Uterus (tissue), 3 donors: ENCODE measurements at regions not wholly inside any gene's neighbourhood (a gene's known extent, or its start where the extent isn't known, plus 50 kb on each side); places are given as distances from the start of the nearest gene placed in this dataset.

Source experiments
- DNase-seq, 2 donors: peaks; one replicate each; pipeline ENCODE4 v3.0.0-alpha.2; 2019 to 2020
- H3K27ac ChIP-seq, 2 donors: fragments of 200-600 bp; sonication (generic); 1 replicate in 1 of 2; 2 replicates in 1 of 2; pipeline ENCODE4 v1.5.1; 2016 to 2018
- H3K27me3 ChIP-seq, 2 donors: fragments of 200-600 bp; sonication (generic); one replicate each; pipeline ENCODE4 v1.5.1; 2018 to 2019; ENCODE audit warnings: control low read depth in 1 of 2
- H3K36me3 ChIP-seq, 2 donors: fragments of 200-600 bp; sonication (generic); one replicate each; pipeline ENCODE4 v1.5.1; 2019; ENCODE audit warnings: control low read depth in 1 of 2
- H3K4me1 ChIP-seq, 2 donors: fragments of 200-600 bp; sonication (generic); one replicate each; pipeline ENCODE4 v1.5.1; 2018 to 2019; ENCODE audit warnings: control low read depth in 1 of 2
- H3K4me3 ChIP-seq, 2 donors: fragments of 200-600 bp; sonication (generic); 1 replicate in 1 of 2; 2 replicates in 1 of 2; pipeline ENCODE4 v1.5.1; 2018 to 2019; ENCODE audit warnings: mild to moderate bottlenecking in 1 of 2
- H3K9me3 ChIP-seq, 2 donors: fragments of 200-600 bp; sonication (generic); one replicate each; pipeline ENCODE4 v1.5.1; 2019; ENCODE audit warnings: control low read depth in 1 of 2
- POLR2A ChIP-seq, 2 donors: fragments of 450-650 bp; IDR thresholded peaks; one replicate each; pipeline ENCODE4 v1.6.1; 2016; ENCODE audit warnings: antibody characterized with exemption in 2 of 2, mild to moderate bottlenecking in 1 of 2, moderate library complexity in 1 of 2
- intact Hi-C: fragments of 100-400 bp; cut with DNase I; formaldehyde crosslinking; loops from one replicate; pipeline ENCODE4 v1.15.1; 2023; ENCODE audit warnings: low total_unique reads
- TF ChIP-seq, protein P1 (sequence below), 4 experiments: fragments of 200-600 bp in 2 of 4; fragments of 450-650 bp in 2 of 4; sonication (generic) in 2 of 4; IDR thresholded peaks; one replicate each; pipeline ENCODE4 v1.5.1; 2016 to 2019; ENCODE audit warnings: antibody characterized with exemption in 4 of 4, mild to moderate bottlenecking in 2 of 4, moderate library complexity in 1 of 4
- donor health status: DM: yes; HTN: yes; CAD: no.

DNA sequence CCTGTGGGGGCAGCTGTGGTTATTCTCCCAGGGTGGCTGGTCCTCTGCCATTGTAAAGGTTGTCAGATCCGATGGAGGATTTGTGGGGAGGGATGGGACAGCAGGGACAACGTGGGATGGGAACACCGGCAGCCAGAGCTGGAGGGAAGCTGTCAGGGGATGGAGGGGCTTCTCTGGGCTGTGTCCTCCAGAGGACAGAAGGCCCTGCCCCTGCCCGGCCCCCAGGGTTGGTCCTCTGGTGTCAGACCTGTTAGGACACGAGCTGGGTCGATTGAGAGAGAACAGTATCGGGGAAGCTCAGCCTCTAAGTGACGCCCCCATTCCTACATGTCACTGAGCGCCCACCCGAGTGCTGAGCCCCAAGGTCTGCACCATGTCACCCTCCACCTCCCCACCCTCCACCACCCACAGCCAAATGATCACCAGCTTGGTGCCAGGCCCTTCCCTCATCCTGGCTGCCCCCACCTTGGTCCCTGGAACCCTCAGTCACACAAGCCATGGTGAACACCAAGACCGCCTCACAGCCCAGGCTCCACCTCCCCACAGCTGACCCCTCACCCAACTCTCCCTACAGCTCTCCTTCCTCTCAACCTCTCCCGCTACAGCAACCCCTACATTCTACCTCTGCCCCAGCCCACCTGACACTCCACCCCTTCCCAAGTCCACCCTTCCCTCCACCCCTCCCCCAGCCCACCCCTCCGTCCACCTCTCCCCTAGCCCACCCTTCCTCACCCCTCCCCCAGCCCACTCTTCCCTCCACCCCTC lies 244.4 kb downstream of the MATN1 start:
- no peaks in the 10 kb centered on the region for H3K27me3 ChIP-seq
- intact Hi-C loops, result no loop called here
- no peak overlapping the region for H3K27ac ChIP-seq
- H3K4me1 ChIP-seq, result no peaks in the 10 kb centered on the region
- TF ChIP-seq POLR2A (IDR thresholded peaks at IDR 0.05), result no peak
- no peak overlapping the region for H3K4me3 ChIP-seq
- no peak for DNase-seq
- no peaks in the 10 kb centered on the region for H3K36me3 ChIP-seq
- no peaks in the 10 kb centered on the region for H3K9me3 ChIP-seq

DNA sequence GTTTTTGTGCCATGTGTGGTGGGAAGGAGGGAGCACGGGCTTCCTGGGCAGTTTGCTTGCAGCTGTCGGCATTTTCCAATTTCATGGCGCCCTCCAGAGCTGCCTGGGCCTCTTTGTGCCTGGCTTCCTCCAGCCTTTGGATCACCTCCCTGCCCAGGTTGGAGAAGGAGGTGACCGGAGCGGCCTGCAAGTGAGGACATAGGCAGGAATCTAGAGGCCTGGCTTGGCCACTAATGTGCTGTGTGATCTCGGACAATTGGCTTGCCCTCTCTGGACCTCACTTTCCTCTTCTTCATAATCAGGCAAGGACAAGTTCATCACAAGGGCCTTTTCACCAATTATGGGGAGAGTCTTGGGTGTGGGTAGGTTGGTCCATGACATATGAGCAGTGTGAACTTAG lies 245.1 kb downstream of the MATN1 start:
- Histone ChIP-seq H3K27ac (no peak overlapping the region), H3K27me3 (no peaks in the 10 kb centered on the region), H3K4me1 (no peaks in the 10 kb centered on the region), H3K9me3 (no peaks in the 10 kb centered on the region), H3K4me3 (no peak overlapping the region), H3K36me3 (no peaks in the 10 kb centered on the region)
- intact Hi-C loops, result no loop called here
- TF ChIP-seq, protein P1, sequence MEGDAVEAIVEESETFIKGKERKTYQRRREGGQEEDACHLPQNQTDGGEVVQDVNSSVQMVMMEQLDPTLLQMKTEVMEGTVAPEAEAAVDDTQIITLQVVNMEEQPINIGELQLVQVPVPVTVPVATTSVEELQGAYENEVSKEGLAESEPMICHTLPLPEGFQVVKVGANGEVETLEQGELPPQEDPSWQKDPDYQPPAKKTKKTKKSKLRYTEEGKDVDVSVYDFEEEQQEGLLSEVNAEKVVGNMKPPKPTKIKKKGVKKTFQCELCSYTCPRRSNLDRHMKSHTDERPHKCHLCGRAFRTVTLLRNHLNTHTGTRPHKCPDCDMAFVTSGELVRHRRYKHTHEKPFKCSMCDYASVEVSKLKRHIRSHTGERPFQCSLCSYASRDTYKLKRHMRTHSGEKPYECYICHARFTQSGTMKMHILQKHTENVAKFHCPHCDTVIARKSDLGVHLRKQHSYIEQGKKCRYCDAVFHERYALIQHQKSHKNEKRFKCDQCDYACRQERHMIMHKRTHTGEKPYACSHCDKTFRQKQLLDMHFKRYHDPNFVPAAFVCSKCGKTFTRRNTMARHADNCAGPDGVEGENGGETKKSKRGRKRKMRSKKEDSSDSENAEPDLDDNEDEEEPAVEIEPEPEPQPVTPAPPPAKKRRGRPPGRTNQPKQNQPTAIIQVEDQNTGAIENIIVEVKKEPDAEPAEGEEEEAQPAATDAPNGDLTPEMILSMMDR (IDR thresholded peaks at IDR 0.05), result no peak
- no peak for TF ChIP-seq POLR2A (IDR thresholded peaks at IDR 0.05)
- no peak for DNase-seq

DNA sequence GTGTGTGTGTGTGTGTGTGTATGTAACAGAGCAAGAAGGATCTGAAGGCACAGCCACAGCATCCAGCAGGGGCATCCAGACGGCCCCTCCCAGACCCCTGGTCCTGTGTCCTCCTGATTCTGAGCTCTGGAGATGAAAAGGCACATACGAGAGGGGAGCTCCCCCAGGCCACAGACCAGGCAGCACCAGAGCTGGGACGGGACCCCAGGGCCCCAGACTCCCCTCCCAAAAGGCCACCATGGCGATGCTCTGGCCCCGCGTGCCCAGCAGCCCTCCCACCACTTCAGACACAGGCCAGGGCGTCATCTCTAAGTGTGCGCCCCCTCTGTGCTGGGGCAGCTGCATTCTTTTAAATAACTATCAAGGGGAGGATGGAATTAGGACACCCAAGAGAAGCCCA lies 245.8 kb downstream of the MATN1 start:
- Histone ChIP-seq H3K27ac (no peak overlapping the region), H3K36me3 (no peaks in the 10 kb centered on the region)
- intact Hi-C loops, result no loop called here

DNA sequence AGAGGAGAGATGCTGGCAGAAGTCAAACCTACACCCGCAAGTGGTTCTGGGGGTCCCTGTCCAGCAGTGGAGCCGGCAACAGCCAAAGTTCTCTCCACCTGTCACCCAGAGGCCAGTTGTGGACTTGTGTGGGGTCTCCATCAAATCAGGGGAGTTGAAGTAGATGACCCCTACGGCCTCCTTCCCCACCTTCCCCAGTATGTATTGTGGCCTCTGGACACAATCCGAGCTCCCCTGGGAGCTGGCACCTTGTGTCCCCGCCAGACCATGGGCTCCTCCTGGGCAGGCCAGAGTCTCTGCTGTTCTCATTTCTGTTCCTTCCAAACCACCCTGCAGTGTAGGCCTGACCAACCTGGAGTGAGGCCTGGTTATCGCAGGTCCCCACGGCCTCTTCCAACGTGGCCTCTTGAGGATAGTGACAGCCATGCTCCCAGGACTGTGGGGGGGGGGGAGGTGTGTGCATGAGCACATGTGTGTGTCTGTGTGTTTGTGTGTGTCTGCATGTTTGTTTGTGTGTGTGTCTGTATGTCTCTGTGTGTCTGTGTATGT lies 246.4 kb downstream of the MATN1 start:
- intact Hi-C loops, result no loop called here
- no peaks in the 10 kb centered on the region for H3K9me3 ChIP-seq
- H3K27me3 ChIP-seq, result no peaks in the 10 kb centered on the region
- DNase-seq, result no peak
- H3K27ac ChIP-seq, result no peak overlapping the region
- H3K4me3 ChIP-seq, result no peak overlapping the region
- TF ChIP-seq, protein P1 (IDR thresholded peaks at IDR 0.05), result no peak
- no peak for TF ChIP-seq POLR2A (IDR thresholded peaks at IDR 0.05)
- H3K36me3 ChIP-seq, result no peaks in the 10 kb centered on the region
- H3K4me1 ChIP-seq, result no peaks in the 10 kb centered on the region

More for the DNA sequence above, 245.8 kb downstream of the MATN1 start:
- H3K9me3 ChIP-seq, result no peaks in the 10 kb centered on the region
- no peaks in the 10 kb centered on the region for H3K27me3 ChIP-seq
- no peak for TF ChIP-seq POLR2A (IDR thresholded peaks at IDR 0.05)
- TF ChIP-seq, protein P1 (IDR thresholded peaks at IDR 0.05), result no peak
- no peak for DNase-seq
- H3K4me3 ChIP-seq, result no peak overlapping the region
- no peaks in the 10 kb centered on the region for H3K4me1 ChIP-seq

DNA sequence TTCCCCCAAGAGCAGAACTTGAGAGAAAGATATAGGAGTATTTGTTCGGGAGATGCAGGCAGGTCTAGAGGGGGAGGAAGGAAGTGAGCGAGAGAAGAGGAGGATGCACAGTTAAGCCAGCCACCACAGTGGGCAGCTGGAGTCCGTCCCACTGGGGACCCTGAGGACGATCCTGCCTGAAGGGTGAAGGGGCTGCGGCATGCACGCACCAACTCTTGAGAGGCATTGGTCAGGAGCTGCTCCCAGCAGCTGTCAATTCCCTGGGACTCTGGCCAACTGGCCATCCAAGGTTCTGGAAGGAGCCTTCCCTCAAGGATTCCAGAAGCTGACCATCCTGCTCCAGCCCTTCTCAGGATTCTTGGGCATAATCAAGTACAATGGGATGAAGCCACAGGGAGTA lies 246.9 kb downstream of the MATN1 start:
- no peak for DNase-seq
- Histone ChIP-seq H3K4me1 (no peaks in the 10 kb centered on the region), H3K9me3 (no peaks in the 10 kb centered on the region), H3K27me3 (no peaks in the 10 kb centered on the region), H3K4me3 (no peak overlapping the region), H3K36me3 (no peaks in the 10 kb centered on the region), H3K27ac (no peak overlapping the region)
- TF ChIP-seq, protein P1 (IDR thresholded peaks at IDR 0.05), result no peak
- no peak for TF ChIP-seq POLR2A (IDR thresholded peaks at IDR 0.05)
- intact Hi-C loops, result no loop called here
